ENCODE measurements at regions not wholly inside any gene's neighbourhood (a gene's known extent, or its start where the extent isn't known, plus 50 kb on each side); places are given as distances from the start of the nearest gene placed in this dataset.

DNA sequence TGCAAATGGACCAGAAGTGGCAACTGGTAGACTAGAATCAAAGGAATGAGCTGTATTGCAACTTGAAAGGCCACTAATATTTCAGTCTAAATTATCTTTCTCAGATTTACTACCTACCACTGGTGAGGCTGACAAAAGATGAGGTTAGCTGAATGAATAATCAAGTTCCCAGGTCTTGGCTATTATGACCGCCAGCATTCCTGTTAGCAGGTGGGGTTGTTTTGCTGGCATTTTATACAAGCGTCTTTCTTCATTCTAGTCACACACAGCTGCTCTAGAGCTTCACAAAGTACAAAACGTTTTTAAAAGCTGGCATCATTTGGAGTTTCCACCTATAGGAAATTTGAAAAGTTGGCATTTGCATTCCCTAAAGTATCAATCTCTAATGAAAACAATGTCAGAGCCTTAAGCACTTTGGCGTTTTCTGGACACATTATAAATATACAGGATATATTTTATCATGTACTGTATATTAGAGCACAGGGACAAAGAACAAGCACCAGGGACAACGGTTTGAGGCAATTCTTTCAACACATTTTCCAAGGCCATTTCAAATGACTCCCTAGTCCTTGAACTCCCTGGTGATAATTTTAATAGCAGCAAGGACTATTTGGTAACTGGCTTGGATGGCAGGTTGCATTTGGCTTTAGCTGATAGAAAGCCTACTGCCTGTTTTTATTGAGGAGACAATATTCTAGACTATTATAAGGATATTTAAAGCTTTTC is 410.2 kb upstream of the CHST9 start:
- H3K4me3 ChIP-seq (ENCODE audit: low read depth, low read length): no peak overlapping the region
- no peak for DNase-seq (ENCODE audit: low read depth)
- TF ChIP-seq, protein P1, sequence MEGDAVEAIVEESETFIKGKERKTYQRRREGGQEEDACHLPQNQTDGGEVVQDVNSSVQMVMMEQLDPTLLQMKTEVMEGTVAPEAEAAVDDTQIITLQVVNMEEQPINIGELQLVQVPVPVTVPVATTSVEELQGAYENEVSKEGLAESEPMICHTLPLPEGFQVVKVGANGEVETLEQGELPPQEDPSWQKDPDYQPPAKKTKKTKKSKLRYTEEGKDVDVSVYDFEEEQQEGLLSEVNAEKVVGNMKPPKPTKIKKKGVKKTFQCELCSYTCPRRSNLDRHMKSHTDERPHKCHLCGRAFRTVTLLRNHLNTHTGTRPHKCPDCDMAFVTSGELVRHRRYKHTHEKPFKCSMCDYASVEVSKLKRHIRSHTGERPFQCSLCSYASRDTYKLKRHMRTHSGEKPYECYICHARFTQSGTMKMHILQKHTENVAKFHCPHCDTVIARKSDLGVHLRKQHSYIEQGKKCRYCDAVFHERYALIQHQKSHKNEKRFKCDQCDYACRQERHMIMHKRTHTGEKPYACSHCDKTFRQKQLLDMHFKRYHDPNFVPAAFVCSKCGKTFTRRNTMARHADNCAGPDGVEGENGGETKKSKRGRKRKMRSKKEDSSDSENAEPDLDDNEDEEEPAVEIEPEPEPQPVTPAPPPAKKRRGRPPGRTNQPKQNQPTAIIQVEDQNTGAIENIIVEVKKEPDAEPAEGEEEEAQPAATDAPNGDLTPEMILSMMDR (IDR thresholded peaks at IDR 0.05; ENCODE audit: insufficient read depth, low read depth, low read length, missing control alignments): no peak

DNA sequence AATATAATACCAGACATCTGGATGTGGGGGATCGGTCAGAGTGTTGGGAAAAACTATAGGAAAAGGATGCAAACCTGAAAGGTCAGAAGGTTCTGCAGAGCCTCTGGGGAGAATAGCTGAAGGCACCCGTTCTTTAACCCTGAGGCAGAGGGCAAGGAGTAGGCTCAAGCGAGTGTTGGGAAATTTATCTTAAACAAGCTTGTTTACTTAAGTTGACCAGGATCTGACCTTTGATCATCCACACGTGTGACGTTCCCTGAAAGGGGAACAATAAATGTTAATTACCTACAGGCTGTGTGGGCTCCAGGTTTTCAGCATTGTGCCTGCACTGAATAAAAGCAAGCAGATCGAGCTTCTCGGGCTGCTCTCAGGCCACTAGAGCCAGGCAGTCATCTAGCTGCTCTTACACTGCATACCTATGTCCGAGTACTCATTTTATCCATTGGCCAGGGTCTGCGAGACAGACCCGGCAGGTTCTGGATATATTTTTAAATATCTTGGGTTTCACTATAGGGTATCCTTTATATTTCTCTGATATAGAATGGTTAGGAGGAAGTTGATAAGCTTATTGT is 400.6 kb upstream of the CHST9 start:
- DNase-seq (ENCODE audit: low read depth): no peak
- TF ChIP-seq, protein P1 (IDR thresholded peaks at IDR 0.05; ENCODE audit: insufficient read depth, low read depth, low read length, missing control alignments): no peak
- no peak overlapping the region for H3K4me3 ChIP-seq (ENCODE audit: low read depth, low read length)

DNA sequence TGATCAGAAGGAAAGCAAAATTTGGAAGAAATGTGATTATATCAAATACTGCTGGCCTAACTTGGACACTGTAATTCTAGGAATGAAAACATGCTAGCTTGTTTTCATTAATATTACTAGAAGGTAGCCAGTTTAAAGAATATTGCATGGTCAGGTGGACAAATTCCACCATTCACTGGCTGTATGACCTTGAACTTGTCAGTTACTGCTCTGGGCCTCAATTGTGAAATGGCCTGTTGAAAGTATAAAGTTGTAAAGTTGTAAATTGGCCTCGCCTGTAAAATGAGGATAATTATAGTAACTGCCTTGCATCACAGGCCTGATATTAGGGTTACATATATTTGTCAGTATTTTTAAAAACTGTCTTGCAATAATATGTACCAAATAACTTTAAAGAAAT is 398.4 kb upstream of the CHST9 start:
- DNase-seq (ENCODE audit: low read depth): no peak
- TF ChIP-seq, protein P1 (IDR thresholded peaks at IDR 0.05; ENCODE audit: insufficient read depth, low read depth, low read length, missing control alignments): no peak
- H3K4me3 ChIP-seq (ENCODE audit: low read depth, low read length): no peak overlapping the region

DNA sequence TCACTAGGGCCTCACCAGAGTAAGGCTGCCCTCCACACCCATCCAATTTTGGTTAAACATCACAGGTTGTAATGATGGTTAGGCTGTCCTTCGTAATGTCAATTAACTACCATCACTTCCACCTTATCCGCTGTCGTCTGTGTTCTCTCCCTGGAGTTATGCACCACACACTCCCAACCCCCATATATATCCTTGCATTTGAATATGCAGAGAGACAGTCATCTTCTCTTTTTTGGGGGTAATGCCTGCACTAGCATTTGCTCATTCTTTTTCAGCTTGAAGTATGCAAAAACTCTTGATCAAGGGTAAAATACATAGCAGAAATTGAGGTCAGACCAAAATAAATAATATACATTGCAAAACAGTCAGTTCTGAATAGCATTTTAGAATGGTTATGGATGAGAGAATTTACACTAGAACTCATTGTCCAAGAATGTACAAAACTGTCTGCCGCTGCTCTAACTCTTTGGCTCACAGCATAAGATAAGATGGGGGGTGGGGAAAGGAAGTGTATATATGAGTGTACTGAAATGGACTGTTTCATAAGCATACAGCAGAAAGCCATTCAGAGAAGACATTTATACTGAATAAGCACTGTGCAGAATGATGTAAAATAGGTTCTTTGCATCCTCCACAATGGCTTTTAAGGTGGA is 397.8 kb upstream of the CHST9 start:
- TF ChIP-seq, protein P1 (IDR thresholded peaks at IDR 0.05; ENCODE audit: insufficient read depth, low read depth, low read length, missing control alignments): no peak
- no peak overlapping the region for H3K4me3 ChIP-seq (ENCODE audit: low read depth, low read length)
- no peak for DNase-seq (ENCODE audit: low read depth)

DNA sequence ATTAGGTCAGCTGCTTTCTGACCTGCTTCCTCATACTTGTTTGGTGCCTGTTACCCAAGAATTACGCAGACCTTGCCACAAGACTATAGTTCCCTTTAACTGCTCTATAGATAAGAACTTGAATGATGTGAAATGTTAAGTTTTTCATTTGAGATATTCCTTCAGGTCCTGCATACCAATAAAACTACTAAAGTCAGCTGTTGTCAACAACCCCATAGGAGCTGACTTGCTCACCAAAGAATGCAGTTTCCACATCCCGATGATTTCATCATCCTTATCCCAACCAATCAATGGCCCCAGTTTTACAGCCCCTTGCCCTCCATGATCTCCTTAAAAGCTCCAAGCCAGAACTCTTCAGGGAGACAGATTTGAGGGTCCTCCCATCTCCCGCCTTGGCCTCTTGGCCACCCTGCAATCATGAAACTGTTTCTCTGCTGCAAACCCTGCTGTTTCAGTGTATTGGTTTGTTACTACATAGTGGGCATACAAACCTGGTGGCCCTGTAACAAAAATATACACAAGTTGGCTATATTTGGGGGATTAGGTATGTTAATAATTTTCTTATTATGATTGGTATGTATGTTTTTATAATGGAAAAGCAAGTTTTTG is 396.3 kb upstream of the CHST9 start:
- DNase-seq (ENCODE audit: low read depth): no peak
- H3K4me3 ChIP-seq (ENCODE audit: low read depth, low read length): no peak overlapping the region
- TF ChIP-seq, protein P1 (IDR thresholded peaks at IDR 0.05; ENCODE audit: insufficient read depth, low read depth, low read length, missing control alignments): no peak

DNA sequence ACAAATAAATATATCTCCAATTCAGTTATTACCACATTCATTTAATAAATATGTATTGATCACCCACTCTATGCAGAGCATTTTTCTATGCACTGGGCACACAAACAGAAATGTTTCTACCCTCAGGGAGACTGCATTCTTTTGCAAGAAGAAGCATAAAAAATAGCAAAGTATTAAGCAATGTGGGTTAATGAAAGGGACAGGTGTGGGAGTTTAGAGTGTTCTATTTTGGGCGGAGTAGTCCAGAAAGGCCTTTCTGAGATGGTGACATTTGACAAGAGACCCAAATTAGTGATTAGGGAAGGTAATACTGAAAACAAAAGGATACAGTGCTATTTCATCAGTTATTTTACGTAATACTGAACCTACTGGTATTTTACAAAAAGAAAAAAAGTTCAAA is 394.3 kb upstream of the CHST9 start:
- no peak overlapping the region for H3K4me3 ChIP-seq (ENCODE audit: low read depth, low read length)
- TF ChIP-seq, protein P1 (IDR thresholded peaks at IDR 0.05; ENCODE audit: insufficient read depth, low read depth, low read length, missing control alignments): no peak
- DNase-seq (ENCODE audit: low read depth): no peak
